ENCODE measurements at regions not wholly inside any gene's neighbourhood (a gene's known extent, or its start where the extent isn't known, plus 50 kb on each side); places are given as distances from the start of the nearest gene placed in this dataset.

DNA sequence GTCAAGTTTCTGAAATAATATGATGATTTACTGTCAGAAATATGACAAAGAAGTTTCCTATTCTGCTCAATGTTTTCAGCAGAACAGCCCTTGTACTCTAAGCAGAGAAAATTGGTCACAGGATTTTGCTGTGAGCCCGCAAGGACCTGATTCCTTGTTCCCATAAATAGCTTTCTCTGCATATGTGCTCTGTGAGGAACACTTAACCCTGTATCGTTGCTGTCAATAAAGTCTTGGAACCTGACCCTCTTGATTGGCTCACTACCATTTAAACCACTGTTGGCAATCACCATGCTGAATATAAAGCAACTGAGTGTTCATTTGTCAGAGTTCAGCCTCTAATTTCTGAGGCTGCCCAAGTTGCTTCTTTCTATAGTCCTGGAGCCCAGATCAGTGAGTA lies 158.2 kb upstream of the NOCT start:
- Histone ChIP-seq H3K27me3 (peaks cover 0 to 17% (median 0%) of the 10 kb centered on the region in 4 donors), H3K4me1 (no peaks in the 10 kb centered on the region), H3K36me3 (no peaks in the 10 kb centered on the region), H3K4me3 (no peak overlapping the region), H3K9me3 (no peaks in the 10 kb centered on the region), H3K27ac (replicated peaks in 1 of 4) (no peak overlapping the region)
- no peak for DNase-seq (ENCODE audit: extremely low spot score)
- 92% methylated on average over 2 of the region's 2 CpGs for WGBS
- intact Hi-C loops (cut with DNase I) = no loop called here
- TF ChIP-seq CTCF (IDR thresholded peaks at IDR 0.05) (no peak), POLR2A (IDR thresholded peaks at IDR 0.05; ENCODE audit: low read depth) (no peak), POLR2AphosphoS5 (IDR thresholded peaks at IDR 0.05) (no peak), EP300 (IDR thresholded peaks at IDR 0.05) (no peak)

GRCh38 chr4:138852681-138853080 lies 162.9 kb upstream of the NOCT start:
- 70% methylated on average over 2 of the region's 2 CpGs for WGBS
- Histone ChIP-seq H3K36me3 (no peaks in the 10 kb centered on the region), H3K27ac (replicated peaks in 1 of 4) (no peak overlapping the region)

DNA sequence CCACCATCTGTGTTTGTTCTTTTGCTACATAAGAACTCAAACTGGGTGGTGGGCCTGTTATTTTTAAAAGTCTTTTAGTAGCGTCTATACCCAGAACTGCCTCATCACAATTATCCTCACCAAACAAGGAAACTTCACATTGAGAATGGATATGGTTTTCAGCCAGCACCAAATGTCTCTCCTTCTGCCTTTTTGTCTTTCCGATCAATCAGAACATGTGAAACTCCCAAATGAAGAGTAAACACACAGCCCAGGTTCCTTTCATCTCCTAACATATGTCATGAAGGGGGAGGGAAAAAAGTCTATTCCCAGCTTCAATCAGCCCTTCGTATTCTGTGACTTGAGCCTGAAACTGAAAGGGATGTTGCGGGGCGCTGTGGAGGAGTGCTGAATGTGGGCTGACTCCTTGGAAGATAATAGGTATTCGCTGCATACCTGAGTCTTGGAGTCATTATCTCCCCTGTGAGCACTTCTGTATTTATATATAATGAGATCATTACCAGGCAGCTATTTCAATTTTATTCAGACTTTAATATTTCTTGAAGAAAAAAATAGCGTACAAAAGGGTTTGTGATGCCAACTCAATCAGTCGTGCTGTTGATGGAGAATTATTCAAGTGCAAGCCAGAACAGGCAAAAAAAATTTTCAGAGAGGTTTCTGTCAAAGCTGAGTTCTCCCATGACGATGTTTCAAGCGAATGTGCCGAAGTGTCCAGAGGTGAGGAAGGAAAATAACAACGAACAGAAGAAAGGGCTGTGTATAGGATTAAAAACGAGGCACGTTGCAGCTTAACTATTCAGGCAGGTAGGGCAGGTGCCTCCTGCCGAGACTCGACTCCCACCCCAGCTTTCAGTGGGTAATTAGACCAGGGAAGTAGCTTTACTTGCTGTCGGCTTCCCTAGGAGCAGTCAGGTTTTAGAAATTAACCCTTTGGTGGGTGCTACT lies 163.9 kb upstream of the NOCT start:
- Histone ChIP-seq H3K4me1 (peaks cover 0 to 7% (median 4%) of the 10 kb centered on the region in 4 donors), H3K4me3 (no peak overlapping the region), H3K27ac (replicated peaks in 1 of 4) (no peak overlapping the region), H3K27me3 (peaks cover 0 to 17% (median 0%) of the 10 kb centered on the region in 4 donors), H3K36me3 (no peaks in the 10 kb centered on the region), H3K9me3 (no peaks in the 10 kb centered on the region)
- intact Hi-C loops (cut with DNase I) = no loop called here
- TF ChIP-seq POLR2AphosphoS5 (IDR thresholded peaks at IDR 0.05) (no peak), POLR2A (IDR thresholded peaks at IDR 0.05; ENCODE audit: low read depth) (no peak), CTCF (IDR thresholded peaks at IDR 0.05) (no peak), EP300 (IDR thresholded peaks at IDR 0.05) (no peak)
- DNase-seq (ENCODE audit: extremely low spot score) = no peak
- WGBS = 23% methylated on average over 17 of the region's 17 CpGs

More at GRCh38 chr4:138852681-138853080, 162.9 kb upstream of the NOCT start:
- Histone ChIP-seq H3K4me3 (no peak overlapping the region), H3K4me1 (peaks cover 0 to 7% (median 4%) of the 10 kb centered on the region in 4 donors), H3K9me3 (no peaks in the 10 kb centered on the region), H3K27me3 (peaks cover 0 to 17% (median 0%) of the 10 kb centered on the region in 4 donors)
- TF ChIP-seq EP300 (IDR thresholded peaks at IDR 0.05) (no peak), CTCF (IDR thresholded peaks at IDR 0.05) (no peak), POLR2AphosphoS5 (IDR thresholded peaks at IDR 0.05) (no peak)
- intact Hi-C loops (cut with DNase I) = no loop called here
- no peak for DNase-seq (ENCODE audit: extremely low spot score)

- no peak overlapping the region for H3K4me3 ChIP-seq
- H3K9me3 ChIP-seq = no peaks in the 10 kb centered on the region
- H3K36me3 ChIP-seq = no peaks in the 10 kb centered on the region
- no peak overlapping the region for H3K27ac ChIP-seq (replicated peaks in 1 of 4)
- no peaks in the 10 kb centered on the region for H3K27me3 ChIP-seq
- intact Hi-C loops (cut with DNase I) = no loop called here
- DNase-seq (ENCODE audit: extremely low spot score) = no peak
- 59% methylated on average over 9 of the region's 9 CpGs for WGBS
- no peaks in the 10 kb centered on the region for H3K4me1 ChIP-seq
- no peak for TF ChIP-seq EP300 (IDR thresholded peaks at IDR 0.05)
- no peak for TF ChIP-seq POLR2A (IDR thresholded peaks at IDR 0.05; ENCODE audit: low read depth)
- no peak for TF ChIP-seq CTCF (IDR thresholded peaks at IDR 0.05)
- no peak for TF ChIP-seq POLR2AphosphoS5 (IDR thresholded peaks at IDR 0.05)
These were observed 169.9 kb upstream of the NOCT start for GRCh38 chr4:138845664-138846063.

Measured in esophagus muscularis mucosa (tissue), 4 donors.